Spinal cord (tissue), 9 donors: ENCODE measurements at regions not wholly inside any gene's neighbourhood (a gene's known extent, or its start where the extent isn't known, plus 50 kb on each side); places are given as distances from the start of the nearest gene placed in this dataset.
A peak's percentile ranks its signal among the peaks of the same experiment; 100 is the strongest.

Source experiments
- DNase-seq, 6 donors: peaks; one replicate each; pipeline versions ENCODE4 v3.0.0 to v3.0.0-alpha.2; 2013 to 2015; ENCODE audit warnings: low spot score in 6 of 6, low read depth in 4 of 6
- H3K27ac ChIP-seq: one replicate; pipeline ENCODE4 v1.5.1; 2013; ENCODE audit warnings: low read depth, low read length, control low read depth
- H3K27me3 ChIP-seq: one replicate; pipeline ENCODE4 v1.6.1; 2013; ENCODE audit warnings: low read length; ENCODE audit not compliant: control insufficient read depth, insufficient read depth
- H3K36me3 ChIP-seq: one replicate; pipeline ENCODE4 v1.6.1; 2013; ENCODE audit warnings: low read length; ENCODE audit not compliant: control insufficient read depth, insufficient read depth
- H3K4me1 ChIP-seq: one replicate; pipeline ENCODE4 v1.6.1; 2013; ENCODE audit warnings: low read length; ENCODE audit not compliant: control insufficient read depth, insufficient read depth
- H3K4me3 ChIP-seq: one replicate; pipeline ENCODE4 v1.5.1; 2013; ENCODE audit warnings: low read depth, low read length, control low read depth
- H3K9me3 ChIP-seq: one replicate; pipeline ENCODE4 v1.6.1; 2013; ENCODE audit warnings: low read length; ENCODE audit not compliant: control insufficient read depth, insufficient read depth
- WGBS: methylation state at CpG from one replicate; pipeline ENCODE4 v1.1.5; 2013; ENCODE audit warnings: missing lambda C conversion rate; ENCODE audit not compliant: insufficient coverage; 5-methylcytosine and 5-hydroxymethylcytosine counted together
- donor health status: healthy.

- Histone ChIP-seq H3K27ac (no peak overlapping the region), H3K4me1 (peaks cover 59% of the 10 kb centered on the region), H3K27me3 (no peaks in the 10 kb centered on the region), H3K36me3 (no peaks in the 10 kb centered on the region), H3K9me3 (no peaks in the 10 kb centered on the region), H3K4me3 (no peak overlapping the region)
- DNase-seq: no peak
- WGBS: 78% methylated on average over 8 of the region's 12 CpGs
Measured at GRCh38 chr2:8576525-8577167, 105.2 kb upstream of the ID2 start.

- WGBS: 79% methylated on average over 7 of the region's 8 CpGs
- H3K27ac ChIP-seq: no peak overlapping the region
- H3K27me3 ChIP-seq: no peaks in the 10 kb centered on the region
- H3K36me3 ChIP-seq: no peaks in the 10 kb centered on the region
- no peaks in the 10 kb centered on the region for H3K9me3 ChIP-seq
- DNase-seq: no peak
- H3K4me3 ChIP-seq: no peak overlapping the region
- peaks cover 52% of the 10 kb centered on the region for H3K4me1 ChIP-seq
Measured at GRCh38 chr2:8577573-8577972, 104.3 kb upstream of the ID2 start.

- H3K27ac ChIP-seq: no peak overlapping the region
- H3K36me3 ChIP-seq: no peaks in the 10 kb centered on the region
- 93% methylated on average over 17 of the region's 19 CpGs for WGBS
- no peak overlapping the region for H3K4me3 ChIP-seq
- H3K27me3 ChIP-seq: no peaks in the 10 kb centered on the region
- peaks cover 56% of the 10 kb centered on the region for H3K4me1 ChIP-seq
- no peaks in the 10 kb centered on the region for H3K9me3 ChIP-seq
- no peak for DNase-seq
Measured at GRCh38 chr2:8578335-8579244, 103.3 kb upstream of the ID2 start.

GRCh38 chr2:8579485-8580085 is 102.3 kb upstream of the ID2 start:
- peak in 1 of 6 donors; percentile 74 for DNase-seq
- Histone ChIP-seq H3K36me3 (no peaks in the 10 kb centered on the region), H3K27me3 (no peaks in the 10 kb centered on the region), H3K4me1 (peaks cover 55% of the 10 kb centered on the region), H3K9me3 (no peaks in the 10 kb centered on the region), H3K27ac (no peak overlapping the region), H3K4me3 (no peak overlapping the region)
- WGBS: 31% methylated on average over 4 of the region's 6 CpGs

GRCh38 chr2:8580316-8581233 is 101.3 kb upstream of the ID2 start:
- Histone ChIP-seq H3K36me3 (no peaks in the 10 kb centered on the region), H3K27me3 (no peaks in the 10 kb centered on the region), H3K27ac (no peak overlapping the region), H3K4me3 (no peak overlapping the region), H3K9me3 (no peaks in the 10 kb centered on the region), H3K4me1 (peaks cover 46% of the 10 kb centered on the region)
- no peak for DNase-seq
- 85% methylated on average over 14 of the region's 16 CpGs for WGBS

GRCh38 chr2:8581234-8581561 is 100.7 kb upstream of the ID2 start:
- Histone ChIP-seq H3K4me3 (no peak overlapping the region), H3K4me1 (peaks cover 39% of the 10 kb centered on the region), H3K27ac (no peak overlapping the region), H3K9me3 (no peaks in the 10 kb centered on the region), H3K27me3 (no peaks in the 10 kb centered on the region), H3K36me3 (no peaks in the 10 kb centered on the region)
- WGBS: 80% methylated on average over 6 of the region's 6 CpGs
- DNase-seq: no peak

- H3K9me3 ChIP-seq: no peaks in the 10 kb centered on the region
- WGBS: 88% methylated on average over 6 of the region's 6 CpGs
- peaks cover 39% of the 10 kb centered on the region for H3K4me1 ChIP-seq
- no peaks in the 10 kb centered on the region for H3K27me3 ChIP-seq
- H3K27ac ChIP-seq: no peak overlapping the region
- no peak for DNase-seq
- H3K36me3 ChIP-seq: no peaks in the 10 kb centered on the region
- H3K4me3 ChIP-seq: no peak overlapping the region
Measured at GRCh38 chr2:8581601-8582041, 100.2 kb upstream of the ID2 start.

- Histone ChIP-seq H3K4me1 (peaks cover 38% of the 10 kb centered on the region), H3K36me3 (no peaks in the 10 kb centered on the region), H3K4me3 (no peak overlapping the region), H3K27me3 (no peaks in the 10 kb centered on the region), H3K27ac (no peak overlapping the region), H3K9me3 (no peaks in the 10 kb centered on the region)
- 86% methylated on average over 3 of the region's 4 CpGs for WGBS
- DNase-seq: no peak
Measured at GRCh38 chr2:8582191-8582590, 99.7 kb upstream of the ID2 start.

- Histone ChIP-seq H3K9me3 (no peaks in the 10 kb centered on the region), H3K27me3 (no peaks in the 10 kb centered on the region), H3K27ac (no peak overlapping the region), H3K4me3 (no peak overlapping the region), H3K36me3 (no peaks in the 10 kb centered on the region), H3K4me1 (peaks cover 35% of the 10 kb centered on the region)
- DNase-seq: no peak
- 95% methylated on average over 13 of the region's 16 CpGs for WGBS
Measured at GRCh38 chr2:8582651-8583399, 99.0 kb upstream of the ID2 start.
